ENCODE measurements at regions not wholly inside any gene's neighbourhood (a gene's known extent, or its start where the extent isn't known, plus 50 kb on each side); places are given as distances from the start of the nearest gene placed in this dataset.

DNA sequence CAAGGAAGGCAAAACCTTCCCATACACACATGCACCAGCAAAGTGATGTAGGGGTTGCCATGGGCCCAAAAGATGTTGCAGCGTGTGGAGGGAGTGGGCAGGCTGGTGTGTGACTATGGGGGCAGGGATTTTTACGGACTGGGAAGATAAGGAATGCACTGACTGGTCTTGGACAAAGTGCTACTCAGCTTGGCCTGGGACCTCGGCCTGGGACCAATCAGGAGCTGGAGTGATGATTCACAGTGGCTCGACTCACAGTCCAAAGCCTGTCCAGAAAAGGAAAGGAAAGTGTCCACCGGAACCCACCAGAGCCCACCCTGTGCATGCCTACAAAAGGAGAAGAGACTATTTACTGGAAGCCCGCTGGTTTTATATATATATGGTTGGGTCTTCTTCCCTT, 567.0 kb upstream of the GNPDA2 start:
- TF ChIP-seq POLR2A (IDR thresholded peaks at IDR 0.05; ENCODE audit: extremely low read depth, insufficient read length) = no peak
- TF ChIP-seq, protein P1, sequence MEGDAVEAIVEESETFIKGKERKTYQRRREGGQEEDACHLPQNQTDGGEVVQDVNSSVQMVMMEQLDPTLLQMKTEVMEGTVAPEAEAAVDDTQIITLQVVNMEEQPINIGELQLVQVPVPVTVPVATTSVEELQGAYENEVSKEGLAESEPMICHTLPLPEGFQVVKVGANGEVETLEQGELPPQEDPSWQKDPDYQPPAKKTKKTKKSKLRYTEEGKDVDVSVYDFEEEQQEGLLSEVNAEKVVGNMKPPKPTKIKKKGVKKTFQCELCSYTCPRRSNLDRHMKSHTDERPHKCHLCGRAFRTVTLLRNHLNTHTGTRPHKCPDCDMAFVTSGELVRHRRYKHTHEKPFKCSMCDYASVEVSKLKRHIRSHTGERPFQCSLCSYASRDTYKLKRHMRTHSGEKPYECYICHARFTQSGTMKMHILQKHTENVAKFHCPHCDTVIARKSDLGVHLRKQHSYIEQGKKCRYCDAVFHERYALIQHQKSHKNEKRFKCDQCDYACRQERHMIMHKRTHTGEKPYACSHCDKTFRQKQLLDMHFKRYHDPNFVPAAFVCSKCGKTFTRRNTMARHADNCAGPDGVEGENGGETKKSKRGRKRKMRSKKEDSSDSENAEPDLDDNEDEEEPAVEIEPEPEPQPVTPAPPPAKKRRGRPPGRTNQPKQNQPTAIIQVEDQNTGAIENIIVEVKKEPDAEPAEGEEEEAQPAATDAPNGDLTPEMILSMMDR (IDR thresholded peaks at IDR 0.05; ENCODE audit: low read depth, low read length) = no peak

All from NB4 (cell line).